NCI-H2171 treated with DMSO at 0.1 percent for 48 hours (cell line): ENCODE measurements at regions not wholly inside any gene's neighbourhood (a gene's known extent, or its start where the extent isn't known, plus 50 kb on each side); places are given as distances from the start of the nearest gene placed in this dataset.
"Not testable (repeated sequence)": the region's sequence is repeated elsewhere in the genome, so short reads cannot be mapped to it uniquely, and the experiment has no call there.

Experiments
- DNase-seq: peaks from one replicate; lab custom pipeline; 2025; lab: John Stamatoyannopoulos, UW

- no peak for DNase-seq
These were observed 226.5 kb downstream of the DKK1 start for GRCh38 chr10:52540479-52540984.

- no peak for DNase-seq
These were observed 227.0 kb downstream of the DKK1 start for GRCh38 chr10:52541006-52541473.

GRCh38 chr10:52542906-52543305 lies 228.8 kb downstream of the DKK1 start:
- DNase-seq = no peak

GRCh38 chr10:52551046-52551445 lies 221.5 kb downstream of the MBL2 start:
- DNase-seq = no peak

GRCh38 chr10:52558090-52558489 lies 214.5 kb downstream of the MBL2 start:
- DNase-seq = no peak

GRCh38 chr10:52561322-52561721 lies 211.3 kb downstream of the MBL2 start:
- no peak for DNase-seq

GRCh38 chr10:52563360-52563759 lies 209.2 kb downstream of the MBL2 start:
- DNase-seq = no peak

GRCh38 chr10:52566471-52567246 lies 205.9 kb downstream of the MBL2 start:
- DNase-seq = no peak

GRCh38 chr10:52567247-52567580 lies 205.4 kb downstream of the MBL2 start:
- no peak for DNase-seq

GRCh38 chr10:52568309-52568708 lies 204.3 kb downstream of the MBL2 start:
- no peak for DNase-seq

- no peak for DNase-seq
These were observed 202.1 kb downstream of the MBL2 start for GRCh38 chr10:52570490-52570889.

GRCh38 chr10:52571018-52571417 lies 201.6 kb downstream of the MBL2 start:
- DNase-seq = no peak

- DNase-seq = no peak
These were observed 200.9 kb downstream of the MBL2 start for GRCh38 chr10:52571516-52572182.

GRCh38 chr10:52573347-52573746 lies 199.2 kb downstream of the MBL2 start:
- DNase-seq = no peak

- DNase-seq = no peak
These were observed 197.9 kb downstream of the MBL2 start for GRCh38 chr10:52574697-52575096.

- no peak for DNase-seq
These were observed 195.5 kb downstream of the MBL2 start for GRCh38 chr10:52577047-52577446.

GRCh38 chr10:52578871-52579405 lies 193.6 kb downstream of the MBL2 start:
- no peak for DNase-seq

GRCh38 chr10:52581636-52582035 lies 190.9 kb downstream of the MBL2 start:
- DNase-seq = not testable (repeated sequence)

- no peak for DNase-seq
These were observed 189.2 kb downstream of the MBL2 start for GRCh38 chr10:52583336-52583735.

- no peak for DNase-seq
These were observed 185.9 kb downstream of the MBL2 start for GRCh38 chr10:52586710-52587109.

- no peak for DNase-seq
These were observed 175.3 kb downstream of the MBL2 start for GRCh38 chr10:52597189-52597863.

GRCh38 chr10:52598936-52599335 lies 173.6 kb downstream of the MBL2 start:
- no peak for DNase-seq
